ENCODE measurements at regions not wholly inside any gene's neighbourhood (a gene's known extent, or its start where the extent isn't known, plus 50 kb on each side); places are given as distances from the start of the nearest gene placed in this dataset.
A peak's percentile ranks its signal among the peaks of the same experiment; 100 is the strongest.

- TF ChIP-seq CTCF (IDR thresholded peaks at IDR 0.05; ENCODE audit: low read depth, low read length, poor library complexity, severe bottlenecking) (peak; percentile 54), EZH2phosphoT487 (IDR thresholded peaks at IDR 0.05; ENCODE audit: borderline replicate concordance, low read length) (no peak)
Measured at GRCh38 chr4:123096038-123096437, 173.6 kb upstream of the NUDT6 start.
